D721Med (cell line): ENCODE measurements at regions not wholly inside any gene's neighbourhood (a gene's known extent, or its start where the extent isn't known, plus 50 kb on each side); places are given as distances from the start of the nearest gene placed in this dataset.
"Not testable (repeated sequence)": the region's sequence is repeated elsewhere in the genome, so short reads cannot be mapped to it uniquely, and the experiment has no call there.

Experiments
- DNase-seq: peaks from one replicate; pipeline ENCODE4 v3.0.0; 2011; ENCODE audit warnings: low spot score; ENCODE audit not compliant: insufficient read length
- FAIRE-seq: peaks from 2 replicates; lab custom pipeline; 2011; peaks lifted over from hg19 to GRCh38; lab: Jason Lieb, UNC
- TF ChIP-seq, protein P1 (sequence below): IDR thresholded peaks from 2 replicates; pipeline ENCODE4 v1.5.1; 2012; ENCODE audit warnings: mild to moderate bottlenecking, control low read depth; ENCODE audit not compliant: insufficient read depth; ENCODE audit errors: missing control alignments

DNA sequence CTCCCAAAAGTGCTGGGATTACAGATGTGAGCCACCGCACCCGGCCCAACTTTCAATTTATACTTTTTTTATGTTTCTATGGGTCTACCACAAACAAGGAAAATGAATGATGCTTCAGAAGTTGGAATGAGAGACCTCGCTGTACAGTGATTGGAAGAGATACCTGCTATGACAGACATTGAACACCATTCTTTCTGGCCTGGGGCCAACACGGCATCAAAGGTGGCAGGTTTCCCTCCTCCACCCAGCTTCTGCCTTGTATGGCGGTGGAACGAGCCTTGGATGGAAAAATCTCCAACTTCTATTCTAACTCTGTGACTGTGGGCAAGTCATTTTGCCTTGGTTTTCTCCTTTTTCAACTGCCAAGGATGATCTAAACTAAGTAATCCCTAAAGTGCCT is 117.8 kb upstream of the FAM174B start:
- DNase-seq (no peak), FAIRE-seq (no peak)
- TF ChIP-seq, protein P1, sequence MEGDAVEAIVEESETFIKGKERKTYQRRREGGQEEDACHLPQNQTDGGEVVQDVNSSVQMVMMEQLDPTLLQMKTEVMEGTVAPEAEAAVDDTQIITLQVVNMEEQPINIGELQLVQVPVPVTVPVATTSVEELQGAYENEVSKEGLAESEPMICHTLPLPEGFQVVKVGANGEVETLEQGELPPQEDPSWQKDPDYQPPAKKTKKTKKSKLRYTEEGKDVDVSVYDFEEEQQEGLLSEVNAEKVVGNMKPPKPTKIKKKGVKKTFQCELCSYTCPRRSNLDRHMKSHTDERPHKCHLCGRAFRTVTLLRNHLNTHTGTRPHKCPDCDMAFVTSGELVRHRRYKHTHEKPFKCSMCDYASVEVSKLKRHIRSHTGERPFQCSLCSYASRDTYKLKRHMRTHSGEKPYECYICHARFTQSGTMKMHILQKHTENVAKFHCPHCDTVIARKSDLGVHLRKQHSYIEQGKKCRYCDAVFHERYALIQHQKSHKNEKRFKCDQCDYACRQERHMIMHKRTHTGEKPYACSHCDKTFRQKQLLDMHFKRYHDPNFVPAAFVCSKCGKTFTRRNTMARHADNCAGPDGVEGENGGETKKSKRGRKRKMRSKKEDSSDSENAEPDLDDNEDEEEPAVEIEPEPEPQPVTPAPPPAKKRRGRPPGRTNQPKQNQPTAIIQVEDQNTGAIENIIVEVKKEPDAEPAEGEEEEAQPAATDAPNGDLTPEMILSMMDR: no peak

DNA sequence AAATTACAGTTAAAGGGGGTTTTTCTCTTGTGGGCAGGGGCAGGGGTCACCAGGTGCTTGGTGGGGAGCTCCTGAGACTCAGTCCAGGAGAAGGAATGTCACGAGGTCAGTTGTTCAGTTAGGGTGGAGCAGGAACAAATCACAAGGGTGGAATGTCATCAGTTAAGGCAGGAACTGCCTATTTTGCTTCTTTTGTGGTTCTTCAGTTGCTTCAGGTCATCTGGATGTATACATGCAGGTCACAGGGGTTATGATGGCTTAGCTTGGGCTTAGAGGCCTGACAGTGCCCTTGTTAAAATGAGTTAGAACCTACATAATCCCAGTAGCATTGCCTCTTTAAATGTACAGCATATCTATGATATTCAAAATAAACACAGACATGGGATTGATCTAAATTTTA is 120.2 kb upstream of the CHD2 start:
- DNase-seq (no peak), FAIRE-seq (no peak)
- TF ChIP-seq, protein P1: no peak

DNA sequence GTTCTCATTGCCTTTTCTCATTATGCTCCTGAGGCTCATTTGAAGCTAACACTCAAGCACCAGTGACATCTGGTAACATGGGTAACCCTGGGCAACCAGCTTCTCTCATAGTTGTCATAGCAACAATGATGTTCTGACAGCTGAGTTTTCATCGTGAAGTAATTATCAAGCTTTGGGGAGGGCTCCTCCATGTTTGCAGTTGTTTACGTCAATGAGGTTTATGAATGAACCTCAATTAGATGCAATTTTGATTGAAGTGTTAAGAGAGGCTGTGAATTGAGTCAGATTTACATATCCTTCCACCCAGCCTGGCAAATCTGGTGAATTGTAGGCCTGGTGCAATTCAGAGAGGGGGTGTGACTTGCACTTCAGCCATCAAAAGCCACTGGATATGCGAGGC is 119.3 kb upstream of the CHD2 start:
- TF ChIP-seq, protein P1: no peak
- FAIRE-seq (no peak), DNase-seq (no peak)

DNA sequence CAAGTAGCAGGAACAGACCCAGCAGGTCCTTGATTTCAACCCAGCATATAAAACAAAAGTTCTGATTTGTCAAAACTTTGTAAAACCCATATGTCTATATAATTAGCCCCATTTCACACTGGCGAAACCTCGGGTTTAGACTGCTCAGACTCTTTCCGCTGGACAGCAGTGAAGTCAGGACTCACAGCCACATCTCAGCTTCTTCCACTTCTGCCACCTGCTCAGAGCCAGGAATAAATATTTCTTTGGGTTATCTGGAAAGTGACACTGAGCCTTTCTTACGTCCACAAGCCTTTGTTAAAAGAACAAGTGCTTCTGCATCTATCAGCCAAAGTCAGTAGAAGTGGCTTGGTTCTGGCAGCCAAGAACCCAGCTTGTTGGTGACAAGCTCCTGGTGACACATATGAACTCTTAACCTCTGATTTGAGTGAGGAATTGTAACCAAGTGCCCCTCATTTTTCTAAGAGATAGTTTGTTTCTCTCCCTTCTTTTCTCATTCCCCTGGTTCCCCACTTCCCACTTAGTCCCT is 118.1 kb upstream of the CHD2 start:
- TF ChIP-seq, protein P1: no peak
- FAIRE-seq (no peak), DNase-seq (no peak)

DNA sequence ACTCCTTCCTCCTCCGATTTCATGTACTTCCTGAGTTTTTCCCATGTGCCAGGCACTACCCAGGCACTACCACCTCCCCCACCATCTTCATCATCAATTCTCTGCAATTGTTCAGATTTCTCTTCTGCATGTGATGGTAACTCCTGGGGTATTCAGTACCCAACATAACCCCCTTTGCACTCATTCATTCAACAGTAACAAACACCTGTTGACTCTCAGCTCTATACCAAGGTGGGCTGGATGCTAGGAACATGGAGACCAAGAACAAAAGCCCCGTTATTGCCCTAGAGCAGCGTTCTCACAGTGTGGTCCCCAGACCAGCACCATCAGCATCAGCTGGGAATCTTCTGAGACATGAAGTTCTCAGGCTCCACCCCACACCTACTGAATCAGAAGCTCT is 113.0 kb upstream of the CHD2 start:
- FAIRE-seq: no peak
- TF ChIP-seq, protein P1: no peak

DNA sequence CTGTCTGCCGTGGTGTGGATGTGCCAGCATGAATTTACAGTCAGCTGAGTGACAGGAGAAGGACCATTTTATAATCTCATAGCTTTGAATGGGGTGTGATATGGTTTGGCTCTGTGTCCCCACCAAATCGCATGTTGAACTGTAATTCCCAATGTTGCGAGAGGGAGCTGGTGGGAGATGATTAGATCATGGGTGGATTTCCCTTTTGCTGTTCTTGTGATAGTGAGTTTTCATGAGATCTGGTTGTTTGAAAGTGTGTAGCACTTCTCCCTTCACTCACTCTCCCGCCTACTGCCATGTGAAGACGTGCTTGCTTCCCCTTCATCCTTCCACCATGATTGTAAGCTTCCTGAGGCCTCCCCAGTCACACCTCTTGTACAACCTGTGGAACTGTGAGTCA is 111.9 kb upstream of the CHD2 start:
- no peak for DNase-seq
- no peak for FAIRE-seq

More for the DNA sequence above, 113.0 kb upstream of the CHD2 start:
- DNase-seq: no peak

DNA sequence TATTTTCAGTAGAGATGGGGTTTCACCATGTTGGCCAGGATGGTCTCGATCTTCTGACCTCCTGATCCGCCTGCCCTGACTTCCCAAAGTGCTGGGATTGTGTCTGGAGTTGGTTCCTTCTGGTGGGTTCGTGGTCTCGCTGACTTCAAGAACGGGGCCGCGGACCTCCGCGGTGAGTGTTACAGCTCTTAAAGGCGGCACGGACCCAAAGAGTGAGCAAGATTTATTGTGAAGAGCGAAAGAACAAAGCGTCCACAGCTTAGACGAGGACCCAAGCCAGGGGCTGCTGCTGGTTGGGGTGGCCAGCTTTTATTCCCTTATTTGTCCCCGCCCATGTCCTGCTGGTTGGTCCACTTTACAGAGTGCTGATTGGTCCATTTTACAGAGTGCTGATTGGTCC is 111.3 kb upstream of the CHD2 start:
- FAIRE-seq: not testable (repeated sequence)

More for the DNA sequence above, 111.9 kb upstream of the CHD2 start:
- TF ChIP-seq, protein P1: no peak

DNA sequence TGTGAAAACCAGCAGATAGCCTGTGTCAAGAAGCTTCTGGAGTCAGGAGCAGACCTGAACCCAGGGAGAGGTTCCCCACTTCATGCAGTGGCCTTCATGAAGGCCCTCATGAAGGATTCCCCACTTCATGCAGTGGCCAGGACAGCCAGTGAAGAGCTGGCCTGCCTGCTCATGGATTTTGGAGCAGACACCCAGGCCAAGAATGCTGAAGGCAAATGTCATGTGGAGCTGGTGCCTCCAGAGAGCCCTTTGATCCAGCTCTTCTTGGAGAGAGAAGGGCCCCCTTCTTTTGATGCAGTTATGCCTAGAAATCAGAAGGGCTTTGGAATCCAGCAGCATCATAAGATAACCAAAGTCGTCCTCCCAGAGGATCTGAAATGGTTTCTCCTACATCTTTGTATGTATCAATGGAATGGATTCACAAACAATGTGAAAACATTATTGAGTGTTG is 103.9 kb upstream of the CHD2 start:
- FAIRE-seq (no peak), DNase-seq (no peak)
- TF ChIP-seq, protein P1: no peak

More for the DNA sequence above, 111.3 kb upstream of the CHD2 start:
- DNase-seq: not testable (repeated sequence)
